Body of pancreas (tissue), 4 donors: ENCODE measurements at regions not wholly inside any gene's neighbourhood (a gene's known extent, or its start where the extent isn't known, plus 50 kb on each side); places are given as distances from the start of the nearest gene placed in this dataset.

Source experiments
- POLR2A ChIP-seq, 3 donors: fragments of 450-650 bp; IDR thresholded peaks; one replicate each; pipeline ENCODE4 v1.6.1; 2016; ENCODE audit warnings: antibody characterized with exemption in 3 of 3, mild to moderate bottlenecking in 2 of 3
- TF ChIP-seq, protein P1 (sequence below), 7 experiments: fragments of 450-650 bp in 4 of 7; fragments of 200-600 bp in 3 of 7; sonication (generic) in 3 of 7; IDR thresholded peaks; one replicate each; pipeline ENCODE4 v1.5.1; 2016 to 2019; ENCODE audit warnings: antibody characterized with exemption in 7 of 7

- no peak for TF ChIP-seq POLR2A (IDR thresholded peaks at IDR 0.05)
- TF ChIP-seq, protein P1, sequence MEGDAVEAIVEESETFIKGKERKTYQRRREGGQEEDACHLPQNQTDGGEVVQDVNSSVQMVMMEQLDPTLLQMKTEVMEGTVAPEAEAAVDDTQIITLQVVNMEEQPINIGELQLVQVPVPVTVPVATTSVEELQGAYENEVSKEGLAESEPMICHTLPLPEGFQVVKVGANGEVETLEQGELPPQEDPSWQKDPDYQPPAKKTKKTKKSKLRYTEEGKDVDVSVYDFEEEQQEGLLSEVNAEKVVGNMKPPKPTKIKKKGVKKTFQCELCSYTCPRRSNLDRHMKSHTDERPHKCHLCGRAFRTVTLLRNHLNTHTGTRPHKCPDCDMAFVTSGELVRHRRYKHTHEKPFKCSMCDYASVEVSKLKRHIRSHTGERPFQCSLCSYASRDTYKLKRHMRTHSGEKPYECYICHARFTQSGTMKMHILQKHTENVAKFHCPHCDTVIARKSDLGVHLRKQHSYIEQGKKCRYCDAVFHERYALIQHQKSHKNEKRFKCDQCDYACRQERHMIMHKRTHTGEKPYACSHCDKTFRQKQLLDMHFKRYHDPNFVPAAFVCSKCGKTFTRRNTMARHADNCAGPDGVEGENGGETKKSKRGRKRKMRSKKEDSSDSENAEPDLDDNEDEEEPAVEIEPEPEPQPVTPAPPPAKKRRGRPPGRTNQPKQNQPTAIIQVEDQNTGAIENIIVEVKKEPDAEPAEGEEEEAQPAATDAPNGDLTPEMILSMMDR (IDR thresholded peaks at IDR 0.05), result no peak
Measured at GRCh38 chr18:25592804-25593360, 240.9 kb upstream of the ZNF521 start.
